NOMO-1 treated with DMSO at 0.1 percent for 48 hours (cell line): ENCODE measurements at regions not wholly inside any gene's neighbourhood (a gene's known extent, or its start where the extent isn't known, plus 50 kb on each side); places are given as distances from the start of the nearest gene placed in this dataset.
"Not testable (repeated sequence)": the region's sequence is repeated elsewhere in the genome, so short reads cannot be mapped to it uniquely, and the experiment has no call there.

Source experiments
- DNase-seq: peaks from one replicate; lab custom pipeline; 2025; ENCODE audit not compliant: unreplicated experiment; lab: John Stamatoyannopoulos, UW

GRCh38 chr9:95788021-95788420, 87.5 kb upstream of the ERCC6L2 start:
- DNase-seq, result no peak

GRCh38 chr9:95785209-95785608, 90.3 kb upstream of the ERCC6L2 start:
- DNase-seq, result no peak

DNA sequence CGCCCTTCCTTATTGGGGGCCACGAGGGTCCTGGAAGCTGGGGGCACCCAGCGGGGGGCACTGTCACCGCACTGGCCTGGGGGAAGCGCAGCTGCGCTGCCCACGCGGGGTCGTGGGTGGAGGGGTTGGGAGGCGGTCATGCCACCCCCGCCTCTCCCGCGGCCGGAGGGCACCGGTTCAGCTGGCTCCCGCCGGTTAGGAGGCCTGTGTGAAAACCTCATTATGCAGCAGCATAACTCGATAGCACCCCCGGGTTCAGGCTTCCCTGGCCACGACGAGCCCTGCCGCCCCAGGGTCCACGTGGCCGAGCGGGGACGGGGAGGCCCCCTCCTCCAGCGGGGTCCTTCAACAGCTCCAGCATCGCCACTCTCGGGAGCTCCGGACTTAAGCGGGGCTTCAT, 91.2 kb upstream of the ERCC6L2 start:
- DNase-seq, result no peak

DNA sequence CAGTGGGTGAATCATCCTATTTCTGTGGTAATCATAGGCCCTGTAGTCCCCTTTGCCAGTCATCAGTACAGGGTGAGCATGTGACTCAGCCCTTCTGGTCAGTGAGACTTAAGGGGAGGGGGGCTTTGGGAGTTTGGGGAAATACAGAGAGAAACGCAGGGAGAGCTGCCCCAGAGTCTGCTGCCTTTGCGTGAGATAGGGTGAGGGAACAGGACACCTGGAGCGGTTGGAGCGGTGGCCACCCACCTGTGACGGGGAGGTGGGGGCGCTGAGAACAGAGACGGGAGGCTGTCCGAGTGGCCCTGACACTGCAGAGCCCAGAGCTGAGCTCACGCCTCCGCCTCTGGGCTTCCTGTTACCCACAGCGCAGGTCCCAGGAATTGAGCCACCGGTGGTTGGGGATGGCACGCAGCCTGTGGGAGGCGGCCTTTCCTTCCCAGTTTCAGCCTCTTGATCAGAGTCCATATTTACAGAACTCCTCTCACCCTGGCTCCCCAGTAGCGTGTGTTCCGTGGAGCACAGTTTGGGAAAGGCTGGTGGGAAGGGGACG, 92.0 kb upstream of the ERCC6L2 start:
- DNase-seq, result no peak

- DNase-seq, result no peak
Observed at GRCh38 chr9:95780751-95781150, 94.7 kb upstream of the ERCC6L2 start.

GRCh38 chr9:95780121-95780520, 95.4 kb upstream of the ERCC6L2 start:
- DNase-seq, result no peak

DNA sequence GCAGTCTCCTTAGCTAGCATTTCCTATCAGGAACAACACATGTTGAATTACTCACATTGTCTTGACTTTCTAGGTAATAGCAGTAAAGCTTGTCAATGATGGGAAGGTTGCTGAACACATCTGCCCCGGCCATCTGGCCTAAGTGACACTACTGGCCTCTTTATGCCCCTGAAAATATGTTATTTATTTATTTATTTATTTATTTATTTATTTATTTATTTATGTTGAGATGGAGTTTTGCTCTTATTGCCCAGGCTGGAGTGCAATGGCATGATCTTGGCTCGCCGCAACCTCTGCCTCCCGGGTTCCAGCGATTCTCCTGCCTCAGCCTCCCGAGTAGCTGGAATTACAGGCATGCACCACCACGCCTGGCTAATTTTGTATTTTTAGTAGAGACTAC, 95.9 kb upstream of the ERCC6L2 start:
- not testable (repeated sequence) for DNase-seq

GRCh38 chr9:95778957-95779356, 96.5 kb upstream of the ERCC6L2 start:
- peak; percentile 49 for DNase-seq

GRCh38 chr9:95777136-95777535, 98.4 kb upstream of the ERCC6L2 start:
- DNase-seq, result peak; percentile 74

GRCh38 chr9:95776176-95776575, 99.3 kb upstream of the ERCC6L2 start:
- no peak for DNase-seq

DNA sequence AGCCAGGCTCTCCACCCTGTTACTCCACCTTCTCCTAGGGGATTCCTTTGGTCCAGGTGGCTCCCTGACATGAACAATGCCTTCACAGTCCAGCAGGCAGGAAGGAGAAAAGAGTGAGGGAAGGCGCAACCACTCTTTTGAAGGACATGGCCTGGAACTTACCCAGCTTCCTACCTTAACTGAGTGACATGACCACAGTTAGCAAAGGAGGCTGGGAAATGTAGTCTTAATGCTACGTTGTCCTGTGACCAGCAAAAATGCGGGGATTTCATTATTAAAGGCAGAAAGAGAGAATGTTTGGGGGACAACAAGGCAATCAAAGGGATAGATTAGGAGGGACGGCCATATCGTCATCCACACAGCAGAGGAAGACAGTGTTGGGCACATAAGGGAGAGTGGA, 100.3 kb upstream of the ERCC6L2 start:
- DNase-seq, result no peak

DNA sequence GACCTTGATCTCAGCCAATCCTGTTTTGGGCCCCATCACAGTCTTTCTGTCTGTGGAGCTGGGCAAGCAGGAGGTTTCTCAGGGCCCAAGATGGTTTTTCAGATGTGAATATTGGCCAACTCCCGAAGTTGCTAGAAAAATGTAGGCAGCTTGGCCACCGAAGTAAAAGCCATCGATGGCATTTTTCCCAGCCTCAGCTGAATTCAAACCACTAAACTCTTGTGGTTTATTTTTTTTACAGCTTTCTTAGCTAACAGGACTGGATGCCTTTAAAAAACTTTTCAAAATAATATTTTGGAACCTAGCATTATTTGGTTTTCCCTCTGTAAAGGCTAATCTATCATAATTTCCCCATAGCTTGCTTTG, 102.5 kb upstream of the ERCC6L2 start:
- no peak for DNase-seq

- no peak for DNase-seq
Observed at GRCh38 chr9:95772320-95773052, 103.0 kb upstream of the ERCC6L2 start.

- DNase-seq, result no peak
Observed at GRCh38 chr9:95771556-95772246, 103.8 kb upstream of the ERCC6L2 start.

- no peak for DNase-seq
Observed at GRCh38 chr9:95770653-95771131, 104.8 kb upstream of the ERCC6L2 start.

DNA sequence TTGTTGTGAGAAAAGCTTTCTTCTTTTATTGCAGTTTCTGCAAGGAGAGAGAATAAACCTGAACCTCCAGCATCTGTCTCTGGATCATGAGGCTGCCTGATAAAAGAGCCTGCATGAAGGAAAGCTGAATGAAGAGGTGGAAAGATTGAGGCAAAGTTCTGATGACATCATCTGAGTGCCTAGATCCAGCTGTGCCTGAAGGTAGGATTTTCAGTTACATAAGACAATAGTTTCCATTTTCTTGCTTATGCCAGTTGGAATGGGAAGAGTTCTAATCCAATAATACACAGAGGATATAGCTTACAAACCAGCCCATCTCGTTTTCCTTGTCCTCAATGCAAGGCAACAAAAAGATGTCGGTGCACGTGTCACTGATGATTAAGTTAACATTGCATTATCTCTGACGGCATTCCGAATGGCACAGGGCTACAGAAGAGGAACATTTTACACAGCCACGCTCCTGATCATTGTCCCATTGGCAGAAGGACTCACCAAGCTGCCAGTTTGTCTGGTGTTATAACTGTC, 105.5 kb upstream of the ERCC6L2 start:
- DNase-seq, result no peak

GRCh38 chr9:95769473-95769872, 106.0 kb upstream of the ERCC6L2 start:
- DNase-seq, result no peak

DNA sequence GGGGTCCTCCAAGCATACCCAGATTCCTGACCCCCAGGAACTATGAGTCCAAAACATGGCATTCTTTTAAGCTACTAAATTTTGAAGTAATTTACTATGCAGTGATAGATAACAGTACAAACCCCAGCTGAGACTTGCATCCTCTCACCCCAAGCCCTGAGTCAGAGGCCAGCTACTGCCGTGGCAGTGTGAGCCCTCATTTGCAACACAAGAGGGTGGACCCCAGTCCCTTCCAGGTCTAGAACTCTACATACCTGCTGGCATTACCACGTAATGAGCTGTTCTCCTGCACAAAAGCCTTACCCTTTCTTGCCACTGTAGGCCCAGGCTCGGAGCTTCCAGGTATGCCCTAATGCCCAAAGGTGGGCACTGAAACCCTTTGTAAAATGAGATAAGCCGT, 108.6 kb upstream of the ERCC6L2 start:
- DNase-seq, result no peak

- no peak for DNase-seq
Observed at GRCh38 chr9:95764533-95765319, 110.8 kb upstream of the ERCC6L2 start.

DNA sequence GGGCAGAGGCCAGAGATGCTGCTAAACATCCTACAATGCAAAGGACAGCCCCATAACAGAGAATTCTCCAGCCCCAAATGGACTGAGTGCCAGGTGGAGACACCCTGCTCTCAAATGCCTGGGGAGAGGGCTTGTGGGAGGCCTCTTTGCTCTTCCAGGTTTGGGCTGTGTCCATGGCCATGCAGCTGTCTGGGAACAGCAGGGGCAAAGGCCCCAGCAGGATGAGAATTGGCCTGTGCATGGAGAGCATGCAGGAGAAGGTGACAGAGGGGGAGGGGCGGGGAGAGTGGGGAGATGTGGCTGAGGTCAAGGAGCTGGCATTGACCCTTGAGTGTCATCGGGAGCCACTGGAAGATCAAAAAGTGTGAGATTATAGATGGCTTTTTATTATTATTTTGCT, 111.5 kb upstream of the ERCC6L2 start:
- DNase-seq, result no peak

GRCh38 chr9:95763006-95763405, 112.5 kb upstream of the ERCC6L2 start:
- no peak for DNase-seq
